ENCODE measurements at regions not wholly inside any gene's neighbourhood (a gene's known extent, or its start where the extent isn't known, plus 50 kb on each side); places are given as distances from the start of the nearest gene placed in this dataset.

DNA sequence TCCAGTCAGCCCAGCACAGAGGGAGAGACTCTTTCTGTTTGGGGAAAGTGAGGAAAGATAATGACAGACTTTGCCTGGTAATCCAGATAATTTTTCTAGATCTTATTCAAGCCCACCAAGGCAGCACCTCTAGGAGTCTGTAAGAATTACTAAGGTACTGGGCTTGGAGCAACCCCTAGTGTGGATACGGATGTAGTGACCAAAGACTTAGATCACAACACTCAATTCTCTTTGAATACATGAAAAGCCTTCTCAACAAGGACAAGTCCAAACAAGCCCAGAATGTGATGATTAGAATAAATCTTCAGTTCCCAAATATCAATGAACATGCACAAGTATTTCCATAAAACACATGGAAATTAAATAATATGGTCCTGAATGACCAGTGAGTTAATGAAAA lies 206.9 kb downstream of the MRPL39 start:
- Mint-ChIP-seq H3K27me3 (peaks cover 1% of the 10 kb centered on the region), H3K27ac (no peak overlapping the region), H3K4me1 (ENCODE audit: low read depth) (peaks cover 13% of the 10 kb centered on the region), H3K9me3 (no peaks in the 10 kb centered on the region), H3K4me3 (no peak overlapping the region), H3K36me3 (peaks cover 4% of the 10 kb centered on the region)
- intact Hi-C loops (cut with micrococcal nuclease) = loop anchor here (5.0 kb wide), 1 partner anchor 797 kb away; no protein-coding TSS in a partner anchor
- ChIA-PET CTCF (interaction anchor here (0.8 kb wide), 1 partner anchor 21 kb away, joined by 3 read pairs; no protein-coding TSS in a partner anchor), POLR2A (interaction anchor here (0.6 kb wide), 1 partner anchor 18 kb away, joined by 3 read pairs; no protein-coding TSS in a partner anchor)
- no peak for DNase-seq

GRCh38 chr21:25398630-25399029 lies 208.7 kb downstream of the MRPL39 start:
- ChIA-PET POLR2A (no interaction called here), CTCF (interaction anchor here (2.3 kb wide), 1 partner anchor 12 kb away, joined by 6 read pairs; no protein-coding TSS in a partner anchor)
- Mint-ChIP-seq H3K4me1 (ENCODE audit: low read depth) (peaks cover 15% of the 10 kb centered on the region), H3K4me3 (no peak overlapping the region), H3K9me3 (no peaks in the 10 kb centered on the region), H3K27me3 (peaks cover 1% of the 10 kb centered on the region), H3K36me3 (peaks cover 4% of the 10 kb centered on the region), H3K27ac (no peak overlapping the region)
- DNase-seq = no peak
- intact Hi-C loops (cut with micrococcal nuclease) = no loop called here

DNA sequence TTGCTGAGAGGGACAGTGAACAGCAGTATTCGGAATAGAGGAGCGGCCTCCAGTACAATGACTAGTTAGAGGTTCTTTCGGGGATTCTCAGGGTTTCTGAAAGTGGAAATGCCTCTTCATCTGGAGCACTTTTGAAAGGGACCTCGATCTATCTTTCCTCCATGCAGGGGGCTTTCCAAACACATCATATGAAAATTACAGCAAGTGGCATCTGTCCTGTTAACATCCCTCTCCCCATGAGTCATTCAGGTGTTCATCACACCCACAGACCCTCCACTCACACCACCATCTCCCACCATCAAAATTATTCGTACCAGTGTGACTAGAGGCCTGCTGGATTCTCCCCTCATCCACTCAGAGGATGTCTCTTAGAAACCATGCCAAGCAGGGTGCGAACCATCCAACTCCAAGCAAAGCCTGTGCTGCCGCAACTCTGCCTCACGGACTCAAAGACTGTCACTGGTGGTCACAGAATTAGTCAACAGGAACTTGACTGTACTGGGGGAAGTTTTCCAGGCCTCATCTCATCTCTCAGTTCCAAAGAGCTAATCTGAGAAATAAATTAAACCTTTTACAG lies 211.1 kb downstream of the MRPL39 start:
- no peaks in the 10 kb centered on the region for H3K27me3 Mint-ChIP-seq
- no peaks in the 10 kb centered on the region for H3K36me3 Mint-ChIP-seq
- ChIA-PET POLR2A (interaction anchor here (0.6 to 1.9 kb wide), 10 partner anchors 25 to 189 kb away, joined by 3 to 20 read pairs (median 4); no protein-coding TSS in a partner anchor), CTCF (no interaction called here)
- H3K9me3 Mint-ChIP-seq = no peaks in the 10 kb centered on the region
- H3K4me3 Mint-ChIP-seq = peak overlapping the region; percentile 24
- peaks cover 15% of the 10 kb centered on the region for H3K4me1 Mint-ChIP-seq (ENCODE audit: low read depth)
- DNase-seq = peak; percentile 89
- intact Hi-C loops (cut with micrococcal nuclease) = loop anchor here (1.0 to 2.0 kb wide), 13 partner anchors 25 to 450 kb away; partner anchors contain the start of genes ATP5PF and GABPA
- peak overlapping the region; percentile 77 for H3K27ac Mint-ChIP-seq

GRCh38 chr21:25391777-25392176 lies 215.5 kb downstream of the MRPL39 start:
- no peak for DNase-seq
- Mint-ChIP-seq H3K27me3 (no peaks in the 10 kb centered on the region), H3K9me3 (no peaks in the 10 kb centered on the region), H3K4me3 (no peak overlapping the region), H3K36me3 (no peaks in the 10 kb centered on the region), H3K27ac (no peak overlapping the region), H3K4me1 (ENCODE audit: low read depth) (peaks cover 11% of the 10 kb centered on the region)
- CTCF ChIA-PET = interaction anchor here (1.3 to 2.0 kb wide), 2 partner anchors 9 to 41 kb away, joined by 4 to 7 read pairs; no protein-coding TSS in a partner anchor
- POLR2A ChIA-PET = interaction anchor here (0.7 to 1.2 kb wide), 2 partner anchors 26 to 183 kb away, joined by 3 read pairs; no protein-coding TSS in a partner anchor
- intact Hi-C loops (cut with micrococcal nuclease) = no loop called here

- intact Hi-C loops (cut with micrococcal nuclease) = no loop called here
- Mint-ChIP-seq H3K36me3 (no peaks in the 10 kb centered on the region), H3K4me1 (ENCODE audit: low read depth) (peaks cover 5% of the 10 kb centered on the region), H3K9me3 (no peaks in the 10 kb centered on the region), H3K27me3 (no peaks in the 10 kb centered on the region), H3K27ac (no peak overlapping the region), H3K4me3 (no peak overlapping the region)
- POLR2A ChIA-PET = interaction anchor here (1.2 kb wide), 1 partner anchor 184 kb away, joined by 3 read pairs; no protein-coding TSS in a partner anchor
- no peak for DNase-seq
- CTCF ChIA-PET = interaction anchor here (1.2 to 2.0 kb wide), 2 partner anchors 40 to 218 kb away, joined by 3 to 7 read pairs; no protein-coding TSS in a partner anchor
Observed at GRCh38 chr21:25390701-25391100, 216.6 kb downstream of the MRPL39 start.

- CTCF ChIA-PET = interaction anchor here (0.8 to 5.8 kb wide), 3 partner anchors 38 to 104 kb away, joined by 4 to 53 read pairs (median 47); no protein-coding TSS in a partner anchor
- intact Hi-C loops (cut with micrococcal nuclease) = loop anchor here (2.0 to 10.0 kb wide), 2 partner anchors 105 to 493 kb away; no protein-coding TSS in a partner anchor
- Mint-ChIP-seq H3K36me3 (no peaks in the 10 kb centered on the region), H3K27me3 (no peaks in the 10 kb centered on the region), H3K4me3 (no peak overlapping the region), H3K9me3 (no peaks in the 10 kb centered on the region), H3K4me1 (ENCODE audit: low read depth) (peaks cover 5% of the 10 kb centered on the region), H3K27ac (no peak overlapping the region)
- no peak for DNase-seq
- POLR2A ChIA-PET = no interaction called here
Observed at GRCh38 chr21:25387665-25388064, 219.6 kb downstream of the MRPL39 start.

- intact Hi-C loops (cut with micrococcal nuclease) = loop anchor here (1.0 to 10.0 kb wide), 3 partner anchors 36 to 491 kb away; no protein-coding TSS in a partner anchor
- H3K27ac Mint-ChIP-seq = no peak overlapping the region
- peaks cover 5% of the 10 kb centered on the region for H3K4me1 Mint-ChIP-seq (ENCODE audit: low read depth)
- ChIA-PET POLR2A (no interaction called here), CTCF (interaction anchor here (0.6 to 5.8 kb wide), 27 partner anchors 9 to 1011 kb away, joined by 3 to 53 read pairs (median 4); no protein-coding TSS in a partner anchor)
- peaks cover 1% of the 10 kb centered on the region for H3K27me3 Mint-ChIP-seq
- no peak overlapping the region for H3K4me3 Mint-ChIP-seq
- H3K36me3 Mint-ChIP-seq = no peaks in the 10 kb centered on the region
- no peak for DNase-seq
- no peaks in the 10 kb centered on the region for H3K9me3 Mint-ChIP-seq
Observed at GRCh38 chr21:25385911-25386474, 221.3 kb downstream of the MRPL39 start.

- no peak overlapping the region for H3K27ac Mint-ChIP-seq
Observed at GRCh38 chr21:25385341-25385740, 221.9 kb downstream of the MRPL39 start.

DNA sequence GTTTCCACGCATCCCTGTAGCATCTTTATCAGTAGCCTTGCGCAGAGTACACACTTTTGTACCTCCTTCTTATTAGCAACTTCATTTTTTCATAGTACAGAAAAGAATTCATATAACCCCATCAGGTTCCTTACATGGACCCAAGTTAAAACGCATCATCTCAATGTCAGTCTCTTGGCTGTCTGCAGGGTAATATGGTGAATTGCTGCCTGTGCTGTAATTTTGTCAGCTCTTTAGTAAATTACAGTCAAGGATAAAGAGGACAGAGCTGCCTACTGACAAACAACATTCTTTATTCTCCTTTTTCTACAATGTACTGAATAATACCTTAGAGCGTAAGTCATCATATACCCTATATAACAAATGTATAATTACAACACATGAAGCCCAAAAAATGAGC lies 222.5 kb downstream of the MRPL39 start:
- peaks cover 3% of the 10 kb centered on the region for H3K27me3 Mint-ChIP-seq
- no peak overlapping the region for H3K27ac Mint-ChIP-seq
- no peak for DNase-seq
- ChIA-PET CTCF (interaction anchor here (0.6 to 5.8 kb wide), 11 partner anchors 11 to 1010 kb away, joined by 3 to 53 read pairs (median 6); no protein-coding TSS in a partner anchor), POLR2A (no interaction called here)
- H3K36me3 Mint-ChIP-seq = no peaks in the 10 kb centered on the region
- H3K4me3 Mint-ChIP-seq = no peak overlapping the region
- intact Hi-C loops (cut with micrococcal nuclease) = loop anchor here (10.0 kb wide), 1 partner anchor 490 kb away; no protein-coding TSS in a partner anchor
- peaks cover 5% of the 10 kb centered on the region for H3K4me1 Mint-ChIP-seq (ENCODE audit: low read depth)
- H3K9me3 Mint-ChIP-seq = no peaks in the 10 kb centered on the region

More at GRCh38 chr21:25385341-25385740, 221.9 kb downstream of the MRPL39 start:
- Mint-ChIP-seq H3K27me3 (peaks cover 3% of the 10 kb centered on the region), H3K36me3 (no peaks in the 10 kb centered on the region), H3K4me1 (ENCODE audit: low read depth) (peaks cover 5% of the 10 kb centered on the region), H3K4me3 (no peak overlapping the region), H3K9me3 (no peaks in the 10 kb centered on the region)
- POLR2A ChIA-PET = no interaction called here
- intact Hi-C loops (cut with micrococcal nuclease) = loop anchor here (10.0 kb wide), 1 partner anchor 491 kb away; no protein-coding TSS in a partner anchor
- CTCF ChIA-PET = interaction anchor here (0.6 to 5.8 kb wide), 18 partner anchors 11 to 1010 kb away, joined by 3 to 53 read pairs (median 4); no protein-coding TSS in a partner anchor
- no peak for DNase-seq

GRCh38 chr21:25383545-25383944 lies 223.7 kb downstream of the MRPL39 start:
- H3K36me3 Mint-ChIP-seq = no peaks in the 10 kb centered on the region
- peaks cover 5% of the 10 kb centered on the region for H3K4me1 Mint-ChIP-seq (ENCODE audit: low read depth)
- H3K27me3 Mint-ChIP-seq = peaks cover 3% of the 10 kb centered on the region
- no peak for DNase-seq
- H3K9me3 Mint-ChIP-seq = no peaks in the 10 kb centered on the region
- ChIA-PET POLR2A (no interaction called here), CTCF (interaction anchor here (0.6 to 5.8 kb wide), 3 partner anchors 8 to 102 kb away, joined by 3 to 53 read pairs (median 4); no protein-coding TSS in a partner anchor)
- no peak overlapping the region for H3K27ac Mint-ChIP-seq
- intact Hi-C loops (cut with micrococcal nuclease) = loop anchor here (10.0 kb wide), 1 partner anchor 489 kb away; no protein-coding TSS in a partner anchor
- H3K4me3 Mint-ChIP-seq = no peak overlapping the region

DNA sequence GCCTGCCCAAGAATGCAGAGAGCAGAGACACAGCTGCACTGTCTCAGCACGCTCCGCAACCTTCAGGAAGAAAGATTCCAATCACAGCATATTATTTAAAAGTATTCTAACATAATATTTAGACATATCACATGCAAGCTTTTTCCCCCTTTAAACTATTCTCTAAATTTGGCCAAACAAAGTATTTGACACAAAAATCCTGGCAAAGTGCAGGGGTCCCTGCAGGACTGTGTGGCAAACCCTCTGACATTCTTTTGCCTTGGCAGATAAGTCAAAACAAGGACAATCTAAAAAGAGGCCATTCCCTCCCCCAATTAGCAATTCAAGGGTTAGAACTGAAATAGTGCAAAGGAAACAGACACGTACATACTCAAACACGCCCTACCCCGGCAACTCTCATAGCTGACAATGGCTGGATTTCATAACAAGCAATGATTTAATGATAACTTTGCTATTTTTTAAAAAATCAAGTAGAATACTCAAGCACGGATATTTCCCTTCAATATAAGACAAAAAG lies 225.3 kb downstream of the MRPL39 start:
- Mint-ChIP-seq H3K9me3 (peaks cover 9% of the 10 kb centered on the region), H3K4me3 (no peak overlapping the region), H3K36me3 (no peaks in the 10 kb centered on the region), H3K4me1 (ENCODE audit: low read depth) (peaks cover 8% of the 10 kb centered on the region), H3K27me3 (peaks cover 3% of the 10 kb centered on the region), H3K27ac (no peak overlapping the region)
- ChIA-PET CTCF (interaction anchor here (1.2 to 1.9 kb wide), 2 partner anchors 10 to 30 kb away, joined by 3 to 4 read pairs; no protein-coding TSS in a partner anchor), POLR2A (no interaction called here)
- no peak for DNase-seq
- intact Hi-C loops (cut with micrococcal nuclease) = loop anchor here (10.0 kb wide), 1 partner anchor 487 kb away; no protein-coding TSS in a partner anchor

Measured in activated CD4-positive, alpha-beta memory T cell treated with anti-CD3 and anti-CD28 coated beads for 36 hours (primary cell).